ENCODE measurements at regions not wholly inside any gene's neighbourhood (a gene's known extent, or its start where the extent isn't known, plus 50 kb on each side); places are given as distances from the start of the nearest gene placed in this dataset.

GRCh38 chr4:87734084-87734483, 65.3 kb upstream of the IBSP start:
- Histone ChIP-seq H3K9ac (ENCODE audit: insufficient read depth, low read length) (no peak overlapping the region), H3K4me2 (ENCODE audit: extremely low read depth, insufficient read depth, low read length) (no peak overlapping the region), H4K20me1 (ENCODE audit: control insufficient read depth, extremely low read depth, insufficient read depth, low read length) (no peaks in the 10 kb centered on the region), H3K9me3 (ENCODE audit: control insufficient read depth, insufficient read depth, low read depth, low read length) (no peaks in the 10 kb centered on the region), H3K36me3 (ENCODE audit: control insufficient read depth, insufficient read depth, low read length) (no peaks in the 10 kb centered on the region), H2AFZ (ENCODE audit: low read length) (no peak overlapping the region), H3K79me2 (ENCODE audit: control insufficient read depth, insufficient read depth, low read length) (no peaks in the 10 kb centered on the region), H3K27ac (ENCODE audit: insufficient read depth, low read length) (no peak overlapping the region), H3K4me3 (replicated peaks in 1 of 4; ENCODE audit: control extremely low read depth in 1 of 4, insufficient read depth in 1 of 4, low read depth in 3 of 4, low read length in 4 of 4) (no peak overlapping the region), H3K27me3 (ENCODE audit: control insufficient read depth, insufficient read depth, low read length) (no peaks in the 10 kb centered on the region), H3K4me1 (ENCODE audit: control insufficient read depth, extremely low read depth, insufficient read depth, low read length) (no peaks in the 10 kb centered on the region)
- DNase-seq (ENCODE audit: low read depth in 2 of 2) = no peak
- TF ChIP-seq CTCF (conservative IDR thresholded peaks at IDR 0.05 in 1 of 2, IDR thresholded peaks at IDR 0.05 in 1 of 2; ENCODE audit: low read depth in 1 of 2, low read length in 2 of 2) (no peak), EZH2 (IDR thresholded peaks at IDR 0.05; ENCODE audit: low read length, missing control alignments) (no peak)

- no peak for DNase-seq (ENCODE audit: low read depth in 2 of 2)
- no peaks in the 10 kb centered on the region for H3K79me2 ChIP-seq (ENCODE audit: control insufficient read depth, insufficient read depth, low read length)
- H2AFZ ChIP-seq (ENCODE audit: low read length) = no peak overlapping the region
- H3K9me3 ChIP-seq (ENCODE audit: control insufficient read depth, insufficient read depth, low read depth, low read length) = no peaks in the 10 kb centered on the region
- no peaks in the 10 kb centered on the region for H3K27me3 ChIP-seq (ENCODE audit: control insufficient read depth, insufficient read depth, low read length)
- no peaks in the 10 kb centered on the region for H3K36me3 ChIP-seq (ENCODE audit: control insufficient read depth, insufficient read depth, low read length)
- H3K9ac ChIP-seq (ENCODE audit: insufficient read depth, low read length) = no peak overlapping the region
- no peaks in the 10 kb centered on the region for H4K20me1 ChIP-seq (ENCODE audit: control insufficient read depth, extremely low read depth, insufficient read depth, low read length)
- TF ChIP-seq CTCF (conservative IDR thresholded peaks at IDR 0.05 in 1 of 2, IDR thresholded peaks at IDR 0.05 in 1 of 2; ENCODE audit: low read depth in 1 of 2, low read length in 2 of 2) = no peak
- no peak for TF ChIP-seq EZH2 (IDR thresholded peaks at IDR 0.05; ENCODE audit: low read length, missing control alignments)
- H3K4me3 ChIP-seq (replicated peaks in 1 of 4; ENCODE audit: control extremely low read depth in 1 of 4, insufficient read depth in 1 of 4, low read depth in 3 of 4, low read length in 4 of 4) = no peak overlapping the region
- H3K27ac ChIP-seq (ENCODE audit: insufficient read depth, low read length) = no peak overlapping the region
- no peaks in the 10 kb centered on the region for H3K4me1 ChIP-seq (ENCODE audit: control insufficient read depth, extremely low read depth, insufficient read depth, low read length)
- H3K4me2 ChIP-seq (ENCODE audit: extremely low read depth, insufficient read depth, low read length) = no peak overlapping the region
These were observed 64.4 kb upstream of the IBSP start for GRCh38 chr4:87734936-87735335.

- H4K20me1 ChIP-seq (ENCODE audit: control insufficient read depth, extremely low read depth, insufficient read depth, low read length) = no peaks in the 10 kb centered on the region
- H3K9me3 ChIP-seq (ENCODE audit: control insufficient read depth, insufficient read depth, low read depth, low read length) = no peaks in the 10 kb centered on the region
- H3K36me3 ChIP-seq (ENCODE audit: control insufficient read depth, insufficient read depth, low read length) = no peaks in the 10 kb centered on the region
- H3K4me2 ChIP-seq (ENCODE audit: extremely low read depth, insufficient read depth, low read length) = no peak overlapping the region
- H3K9ac ChIP-seq (ENCODE audit: insufficient read depth, low read length) = no peak overlapping the region
- H3K79me2 ChIP-seq (ENCODE audit: control insufficient read depth, insufficient read depth, low read length) = no peaks in the 10 kb centered on the region
- no peak for TF ChIP-seq CTCF (conservative IDR thresholded peaks at IDR 0.05 in 1 of 2, IDR thresholded peaks at IDR 0.05 in 1 of 2; ENCODE audit: low read depth in 1 of 2, low read length in 2 of 2)
- no peak for TF ChIP-seq EZH2 (IDR thresholded peaks at IDR 0.05; ENCODE audit: low read length, missing control alignments)
- no peaks in the 10 kb centered on the region for H3K4me1 ChIP-seq (ENCODE audit: control insufficient read depth, extremely low read depth, insufficient read depth, low read length)
- DNase-seq (ENCODE audit: low read depth in 2 of 2) = no peak
- no peaks in the 10 kb centered on the region for H3K27me3 ChIP-seq (ENCODE audit: control insufficient read depth, insufficient read depth, low read length)
- H3K4me3 ChIP-seq (replicated peaks in 1 of 4; ENCODE audit: control extremely low read depth in 1 of 4, insufficient read depth in 1 of 4, low read depth in 3 of 4, low read length in 4 of 4) = no peak overlapping the region
- H3K27ac ChIP-seq (ENCODE audit: insufficient read depth, low read length) = no peak overlapping the region
- H2AFZ ChIP-seq (ENCODE audit: low read length) = no peak overlapping the region
These were observed 60.9 kb upstream of the IBSP start for GRCh38 chr4:87738483-87738882.
